K562 (cell line): ENCODE measurements at regions not wholly inside any gene's neighbourhood (a gene's known extent, or its start where the extent isn't known, plus 50 kb on each side); places are given as distances from the start of the nearest gene placed in this dataset.

Source experiments
- ATAC-seq: fragments of 200-7000 bp; cut with Tn5 transposase; 3 replicates; pipeline ENCODE4 v1.9.1; 2020; ENCODE audit warnings: moderate library complexity
- BruUV-seq: library from RNA; stranded (reverse); fragments of 400-500 nt; replicated peaks from 2 replicates; lab custom pipeline; 2021; lab: Mats Ljungman, UMichigan
- CTCF ChIA-PET: fragments of 300-600 bp; formaldehyde crosslinking; extraction: SDS; loops from one replicate; lab custom pipeline; 2021; ENCODE audit warnings: low intra/inter-chr PET ratio; lab: Yijun Ruan, JAX
- POLR2A ChIA-PET: fragments of 300-600, 350-650 bp; sonication (Branson Sonifier 250); formaldehyde crosslinking; extraction: SDS; loops from one replicate; lab custom pipeline; 2021; ENCODE audit warnings: antibody characterized with exemption, inconsistent platforms; lab: Yijun Ruan, JAX
- DNase-seq, 4 experiments: peaks; one replicate each; pipeline versions ENCODE4 v3.0.0 to v3.0.0-alpha.2; 2011 to 2018; ENCODE audit warnings: low spot score in 3 of 4, mixed read lengths in 3 of 4; ENCODE audit errors: extremely low read depth in 1 of 4
- FAIRE-seq: peaks from 2 replicates; lab custom pipeline; 2011; peaks lifted over from hg19 to GRCh38; lab: Jason Lieb, UNC
- H2AFZ ChIP-seq: 2 replicates; pipeline ENCODE4 v1.6.0; 2011; ENCODE audit warnings: low read depth, low read length, control low read depth, inconsistent platforms
- H3K27ac ChIP-seq: fragments of 200-600 bp; 3 replicates; pipeline ENCODE4 v1.8.0; 2011; ENCODE audit warnings: low read depth, mild to moderate bottlenecking, control low read depth, inconsistent platforms, low read length, moderate library complexity, mixed read lengths; ENCODE audit errors: extremely low read depth
- H3K27me3 ChIP-seq, 2 experiments: fragments of 300-600 bp in 1 of 2; 2 replicates in 1 of 2; 3 replicates in 1 of 2; pipeline versions ENCODE4 v1.6.0 to v1.8.0; 2011; ENCODE audit warnings: inconsistent platforms in 2 of 2, low read length in 2 of 2, mild to moderate bottlenecking in 1 of 2, mixed read lengths in 1 of 2, moderate library complexity in 1 of 2; ENCODE audit not compliant: control insufficient read depth in 2 of 2, insufficient read depth in 2 of 2
- H3K36me3 ChIP-seq: fragments of 300-600 bp; 3 replicates; pipeline ENCODE4 v1.8.0; 2011; ENCODE audit warnings: mild to moderate bottlenecking, low read length, inconsistent platforms; ENCODE audit not compliant: control insufficient read depth, insufficient read depth
- H3K4me1 ChIP-seq, 2 experiments: fragments of 200-600 bp in 1 of 2; replicated peaks in 1 of 2; 2 replicates in 1 of 2; 3 replicates in 1 of 2; pipeline versions ENCODE4 v1.5.1 to v1.8.0; 2011; ENCODE audit warnings: inconsistent platforms in 2 of 2, low read length in 2 of 2, mild to moderate bottlenecking in 1 of 2, mixed read lengths in 1 of 2, moderate library complexity in 1 of 2; ENCODE audit not compliant: control insufficient read depth in 2 of 2, insufficient read depth in 2 of 2
- H3K4me2 ChIP-seq: 2 replicates; pipeline ENCODE4 v1.6.1; 2011; ENCODE audit warnings: low read length, control low read depth, inconsistent platforms, mixed read lengths; ENCODE audit not compliant: insufficient read depth
- H3K4me3 ChIP-seq: fragments of 200-600 bp; sonication (generic), shearing (Covaris generic); 2 replicates; pipeline ENCODE4 v1.5.1; 2016; ENCODE audit warnings: control low read depth, inconsistent platforms
- H3K79me2 ChIP-seq: fragments of 200-600 bp; 3 replicates; pipeline ENCODE4 v1.8.0; 2011; ENCODE audit warnings: low read length, inconsistent platforms; ENCODE audit not compliant: control insufficient read depth, insufficient read depth
- H3K9ac ChIP-seq, 2 experiments: 2 replicates each; pipeline versions ENCODE4 v1.6.0 to v1.6.1; 2011; ENCODE audit warnings: low read depth in 2 of 2, low read length in 2 of 2, control low read depth in 1 of 2, inconsistent platforms in 1 of 2, mild to moderate bottlenecking in 1 of 2, mixed read lengths in 1 of 2; ENCODE audit not compliant: insufficient read depth in 1 of 2
- H3K9me1 ChIP-seq: one replicate; pipeline ENCODE4 v1.6.0; 2011; ENCODE audit warnings: inconsistent platforms, mild to moderate bottlenecking, low read length, moderate library complexity; ENCODE audit not compliant: control insufficient read depth, insufficient read depth
- H3K9me3 ChIP-seq: replicated peaks from 2 replicates; pipeline ENCODE4 v1.5.1; 2011; ENCODE audit warnings: low read depth, low read length, inconsistent platforms; ENCODE audit not compliant: control insufficient read depth, insufficient read depth
- H4K20me1 ChIP-seq: replicated peaks from 2 replicates; pipeline ENCODE4 v1.6.1; 2011; ENCODE audit warnings: low read length, inconsistent platforms, mixed read lengths; ENCODE audit not compliant: control insufficient read depth, insufficient read depth
- HDAC8 ChIP-seq: fragments of 450-650 bp; IDR thresholded peaks from 2 replicates; pipeline ENCODE4 v1.6.1; 2016; ENCODE audit warnings: mild to moderate bottlenecking, missing genetic modification characterization, moderate library complexity, missing compliant biosample characterization
- HMG20B ChIP-seq: fragments of 250-450 bp; sonication (Bioruptor Pico); IDR thresholded peaks from 2 replicates; pipeline ENCODE4 v1.5.0; 2021; ENCODE audit warnings: mild to moderate bottlenecking
- ID3 ChIP-seq, 2 experiments: fragments of 250-450 bp in 1 of 2; fragments of 450-650 bp in 1 of 2; sonication (Bioruptor Pico) in 1 of 2; IDR thresholded peaks; 2 replicates each; pipeline versions ENCODE4 v1.6.1 to v1.8.0; 2016 to 2021; ENCODE audit warnings: mild to moderate bottlenecking in 2 of 2, moderate library complexity in 2 of 2, missing compliant biosample characterization in 1 of 2, missing genetic modification characterization in 1 of 2
- L3MBTL2 ChIP-seq: fragments of 450-650 bp; IDR thresholded peaks from 2 replicates; pipeline ENCODE4 v1.6.1; 2016; ENCODE audit warnings: mild to moderate bottlenecking, moderate library complexity
- MEIS2 ChIP-seq: fragments of 450-650 bp; IDR thresholded peaks from 2 replicates; pipeline ENCODE4 v1.6.1; 2014; ENCODE audit warnings: mild to moderate bottlenecking; ENCODE audit not compliant: partially characterized antibody
- NRF1 ChIP-seq, 2 experiments: fragments of 450-650 bp; IDR thresholded peaks in 1 of 2; conservative IDR thresholded peaks in 1 of 2; 2 replicates each; pipeline ENCODE4 v1.6.1; 2014; ENCODE audit warnings: mild to moderate bottlenecking in 2 of 2
- SAFB ChIP-seq: fragments of 200-400 bp; formaldehyde crosslinking; IDR thresholded peaks from 2 replicates; pipeline ENCODE4 v1.6.1; 2017; ENCODE audit warnings: low read depth, low read length, borderline replicate concordance
- SMARCB1 ChIP-seq: IDR thresholded peaks from 2 replicates; pipeline ENCODE4 v1.6.1; 2011; ENCODE audit warnings: improper control_type of control experiment, low read depth; ENCODE audit not compliant: insufficient read length
- SOX6 ChIP-seq: fragments of 450-650 bp; IDR thresholded peaks from 2 replicates; pipeline ENCODE4 v1.6.1; 2014; ENCODE audit warnings: mild to moderate bottlenecking
- ZBTB7A ChIP-seq: IDR thresholded peaks from 2 replicates; pipeline ENCODE4 v1.6.1; 2011; ENCODE audit warnings: low read depth, mild to moderate bottlenecking, low read length, moderate library complexity, borderline replicate concordance; ENCODE audit not compliant: control insufficient read depth
- ZFP1 ChIP-seq: fragments of 450-650 bp; formaldehyde crosslinking; IDR thresholded peaks from 2 replicates; pipeline ENCODE4 v1.4.0; 2020; ENCODE audit warnings: mild to moderate bottlenecking, mixed read lengths
- ZKSCAN8 ChIP-seq: fragments of 200-800 bp; sonication (Bioruptor generic); IDR thresholded peaks from 2 replicates; pipeline ENCODE4 v1.6.1; 2016; ENCODE audit warnings: missing genetic modification characterization, missing compliant biosample characterization
- ZNF121 ChIP-seq: sonication (generic); formaldehyde crosslinking; conservative IDR thresholded peaks from 2 replicates; pipeline ENCODE4 v1.8.0; 2022; ENCODE audit warnings: missing genetic modification reagents
- WGBS: fragments of 100-300 bp; shearing (Covaris generic); methylation state at CpG from one replicate; pipeline ENCODE4 v1.1.6; 2016; ENCODE audit warnings: low coverage, mixed read lengths; ENCODE audit not compliant: insufficient coverage; ENCODE audit errors: missing lambda C conversion rate; 5-methylcytosine and 5-hydroxymethylcytosine counted together
- in situ Hi-C: fragments of 300-500 bp; cut with MboI; formaldehyde crosslinking; loops from 4 replicates; pipeline ENCODE4 v1.15.0; 2018; ENCODE audit warnings: inconsistent platforms, mixed read lengths
- intact Hi-C: fragments of 100-400 bp; cut with micrococcal nuclease; formaldehyde crosslinking; loops from 2 replicates; pipeline ENCODE4 v1.14.2; 2022

- TF ChIP-seq HDAC8 (tag) (no peak), ZNF121 (CRISPR knock-in tag) (no peak), ID3 (CRISPR knock-in tag; IDR thresholded peaks at IDR 0.05) (no peak), ID3 (tag; IDR thresholded peaks at IDR 0.05) (0 out of 2 replicates have a peak, but pooled peaks have one; percentile 17), ZKSCAN8 (CRISPR knock-in tag) (no peak), NRF1 (conservative IDR thresholded peaks at IDR 0.05 in 1 of 2, IDR thresholded peaks at IDR 0.05 in 1 of 2) (peak; percentile 97), MEIS2 (peak; percentile 76), L3MBTL2 (peak; percentile 76)
Measured at GRCh38 chr12:34350092-34351041, 328.1 kb downstream of the ALG10 start (continued).

- Histone ChIP-seq H3K79me2 (no peaks in the 10 kb centered on the region; the same call in 2 of the 3 replicates), H3K27me3 (peaks cover 0 to 5% of the 10 kb centered on the region in 2 experiments; a peak in 1 of 5 replicates), H3K4me2 (no peak overlapping the region), H3K9ac (peak overlapping the region in 1 of 2 experiments; percentile 66; a peak in 1 of 4 replicates), H3K27ac (no peak overlapping the region), H3K36me3 (no peaks in the 10 kb centered on the region), H3K9me3 (no peaks in the 10 kb centered on the region), H3K9me1 (no peaks in the 10 kb centered on the region), H3K4me3 (no peak overlapping the region), H2AFZ (peak overlapping the region; percentile 73), H3K4me1 (peaks cover 30 to 100% of the 10 kb centered on the region in 2 experiments), H4K20me1 (no peaks in the 10 kb centered on the region)
- ChIA-PET POLR2A (no interaction called here), CTCF (no interaction called here)
- no peak for DNase-seq
- in situ Hi-C loops (no loop called here), intact Hi-C loops (loop anchor here (10.0 kb wide), 1 partner anchor 57 kb away; no protein-coding TSS in a partner anchor)
- ATAC-seq: no peak
- 20% methylated on average over 15 of the region's 23 CpGs for whole genome bisulfite sequencing
- FAIRE-seq: no peak
- peak; percentile 16; the same call in 1 of the 2 replicates for TF ChIP-seq ZBTB7A
- TF ChIP-seq HMG20B (CRISPR knock-in tag): no peak
- TF ChIP-seq SOX6: no peak
- TF ChIP-seq SMARCB1: no peak
- TF ChIP-seq SAFB: 0 out of 2 replicates have a peak, but pooled peaks have one; percentile 17
- peak; percentile 41 to 53 for TF ChIP-seq NRF1 (conservative IDR thresholded peaks at IDR 0.05 in 1 of 2, IDR thresholded peaks at IDR 0.05 in 1 of 2)
- TF ChIP-seq ZFP1: no peak
- BruUV-seq: no TSS peak
Measured at GRCh38 chr12:34352098-34352497, 329.8 kb downstream of the ALG10 start.
